HEK293 (cell line): ENCODE measurements at regions not wholly inside any gene's neighbourhood (a gene's known extent, or its start where the extent isn't known, plus 50 kb on each side); places are given as distances from the start of the nearest gene placed in this dataset.

Experiments used
- CTCF ChIP-seq: fragments of 450-650 bp; formaldehyde crosslinking; IDR thresholded peaks from 2 replicates; pipeline ENCODE4 v1.5.1; 2016; ENCODE audit warnings: missing biosample characterization, missing genetic modification characterization
- GFI1B ChIP-seq: fragments of 450-650 bp; formaldehyde crosslinking; IDR thresholded peaks from 2 replicates; pipeline ENCODE4 v1.5.1; 2016; ENCODE audit warnings: missing biosample characterization, missing genetic modification characterization
- GLIS2 ChIP-seq: fragments of 450-650 bp; formaldehyde crosslinking; IDR thresholded peaks from 2 replicates; pipeline ENCODE4 v1.5.1; 2016; ENCODE audit warnings: missing biosample characterization, missing genetic modification characterization
- TCF7L2 ChIP-seq: IDR thresholded peaks from 2 replicates; pipeline ENCODE4 v1.6.1; 2011; ENCODE audit warnings: low read depth, mild to moderate bottlenecking, inconsistent platforms, low read length, moderate library complexity, borderline replicate concordance
- ZBTB10 ChIP-seq: fragments of 450-650 bp; formaldehyde crosslinking; IDR thresholded peaks from 2 replicates; pipeline ENCODE4 v1.5.1; 2016; ENCODE audit warnings: missing biosample characterization, missing genetic modification characterization
- ZFP3 ChIP-seq: fragments of 450-650 bp; formaldehyde crosslinking; IDR thresholded peaks from 2 replicates; pipeline ENCODE4 v1.5.1; 2016; ENCODE audit warnings: low read depth, missing biosample characterization, missing genetic modification characterization
- ZFP41 ChIP-seq: fragments of 450-650 bp; formaldehyde crosslinking; IDR thresholded peaks from 2 replicates; pipeline ENCODE4 v1.5.1; 2016; ENCODE audit warnings: missing biosample characterization, missing genetic modification characterization, borderline replicate concordance
- ZNF248 ChIP-seq: fragments of 450-650 bp; formaldehyde crosslinking; IDR thresholded peaks from 2 replicates; pipeline ENCODE4 v1.5.1; 2017; ENCODE audit warnings: missing biosample characterization, missing genetic modification characterization
- ZNF350 ChIP-seq: fragments of 450-650 bp; formaldehyde crosslinking; IDR thresholded peaks from 2 replicates; pipeline ENCODE4 v1.5.0; 2017; ENCODE audit warnings: missing biosample characterization, mild to moderate bottlenecking, missing genetic modification characterization
- ZNF394 ChIP-seq: fragments of 450-650 bp; formaldehyde crosslinking; IDR thresholded peaks from 2 replicates; pipeline ENCODE4 v1.5.1; 2016; ENCODE audit warnings: missing biosample characterization, missing genetic modification characterization, mild to moderate bottlenecking, moderate library complexity, borderline replicate concordance
- ZNF513 ChIP-seq: fragments of 450-650 bp; IDR thresholded peaks from 2 replicates; pipeline ENCODE4 v1.5.1; 2018; ENCODE audit warnings: missing biosample characterization, missing genetic modification characterization
- ZNF785 ChIP-seq: fragments of 450-650 bp; formaldehyde crosslinking; IDR thresholded peaks from 2 replicates; pipeline ENCODE4 v1.5.1; 2016; ENCODE audit warnings: missing biosample characterization, missing genetic modification characterization
- ZNF792 ChIP-seq: fragments of 450-650 bp; formaldehyde crosslinking; IDR thresholded peaks from 2 replicates; pipeline ENCODE4 v1.5.1; 2016; ENCODE audit warnings: missing biosample characterization, missing genetic modification characterization

GRCh38 chr4:27629532-27630225, 769.0 kb downstream of the STIM2 start:
- TF ChIP-seq CTCF (tag by site-specific recombination) = no peak
- TF ChIP-seq ZNF513 (tag by site-specific recombination) = no peak
- TF ChIP-seq ZFP3 (tag by site-specific recombination) = no peak
- no peak for TF ChIP-seq GLIS2 (tag by site-specific recombination)
- TF ChIP-seq ZFP41 (tag by site-specific recombination) = no peak
- TF ChIP-seq ZBTB10 (tag by site-specific recombination) = no peak
- TF ChIP-seq ZNF792 (tag by site-specific recombination) = no peak
- no peak for TF ChIP-seq ZNF394 (tag by site-specific recombination)
- no peak for TF ChIP-seq TCF7L2
- no peak for TF ChIP-seq ZNF248 (tag by site-specific recombination)
- no peak for TF ChIP-seq ZNF350 (tag by site-specific recombination)
- no peak for TF ChIP-seq ZNF785 (tag by site-specific recombination)
- no peak for TF ChIP-seq GFI1B
